ENCODE measurements at regions not wholly inside any gene's neighbourhood (a gene's known extent, or its start where the extent isn't known, plus 50 kb on each side); places are given as distances from the start of the nearest gene placed in this dataset.
"Not testable (repeated sequence)": the region's sequence is repeated elsewhere in the genome, so short reads cannot be mapped to it uniquely, and the experiment has no call there.

DNA sequence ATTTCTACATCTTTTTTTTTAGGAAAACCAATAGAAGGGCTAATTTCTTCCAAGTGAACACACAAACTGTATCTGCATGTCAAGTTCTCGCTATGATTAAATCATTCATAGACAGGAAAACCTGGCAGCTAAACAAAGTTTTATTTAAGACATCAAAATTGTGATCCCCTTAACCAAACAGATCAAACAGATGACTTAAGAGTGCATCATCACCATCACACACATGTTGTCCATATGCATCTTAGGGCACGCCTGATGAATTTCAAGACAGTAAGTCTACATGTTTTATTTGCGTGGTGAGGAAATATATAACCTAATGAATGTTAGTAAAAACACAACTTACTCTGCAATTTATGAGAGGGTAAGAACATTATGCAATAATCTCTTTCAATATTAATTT, 317.0 kb upstream of the ANXA10 start:
- Mint-ChIP-seq H3K27ac (no peak overlapping the region), H3K9me3 (peaks cover 4 to 8% of the 10 kb centered on the region in 2 donors), H3K36me3 (no peaks in the 10 kb centered on the region), H3K27me3 (no peaks in the 10 kb centered on the region), H3K4me1 (no peaks in the 10 kb centered on the region), H3K4me3 (no peak overlapping the region)
- no peak for ATAC-seq (replicated peaks)
- no peak for DNase-seq

- H3K27me3 Mint-ChIP-seq, result no peaks in the 10 kb centered on the region
Observed at GRCh38 chr4:167779280-167779679, 313.1 kb upstream of the ANXA10 start.

GRCh38 chr4:167779864-167780263, 312.5 kb upstream of the ANXA10 start:
- Mint-ChIP-seq H3K27me3 (no peaks in the 10 kb centered on the region), H3K4me3 (no peak overlapping the region), H3K36me3 (no peaks in the 10 kb centered on the region), H3K4me1 (no peaks in the 10 kb centered on the region), H3K27ac (no peak overlapping the region), H3K9me3 (peaks cover 7 to 12% of the 10 kb centered on the region in 2 donors)
- ATAC-seq (replicated peaks), result no peak
- no peak for DNase-seq

More at GRCh38 chr4:167779280-167779679, 313.1 kb upstream of the ANXA10 start:
- no peaks in the 10 kb centered on the region for H3K36me3 Mint-ChIP-seq
- H3K4me1 Mint-ChIP-seq, result no peaks in the 10 kb centered on the region
- H3K9me3 Mint-ChIP-seq, result peaks cover 7 to 12% of the 10 kb centered on the region in 2 donors
- DNase-seq, result no peak
- no peak overlapping the region for H3K27ac Mint-ChIP-seq
- no peak for ATAC-seq (replicated peaks)
- no peak overlapping the region for H3K4me3 Mint-ChIP-seq

DNA sequence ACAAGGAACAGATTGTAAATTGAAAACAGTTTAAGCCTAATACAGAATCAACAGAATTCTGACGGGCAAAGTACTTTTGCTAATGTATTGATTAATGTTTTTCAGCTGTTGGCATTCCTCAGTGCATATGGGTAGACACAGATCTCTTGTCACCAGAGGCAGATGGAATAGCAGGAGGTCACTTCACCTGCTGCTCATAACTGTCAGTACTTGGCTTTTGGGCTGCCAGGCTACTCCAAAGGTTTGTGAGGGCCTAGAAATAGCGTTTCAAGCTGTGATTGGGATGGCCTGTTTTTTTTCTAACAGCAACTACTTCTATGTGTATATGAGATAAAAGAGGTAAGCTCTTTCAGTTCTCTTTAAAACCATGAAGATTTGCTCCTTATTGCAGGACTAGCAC, 307.5 kb upstream of the ANXA10 start:
- Mint-ChIP-seq H3K27ac (no peak overlapping the region), H3K36me3 (no peaks in the 10 kb centered on the region), H3K9me3 (peaks cover 2 to 8% of the 10 kb centered on the region in 2 donors), H3K4me3 (no peak overlapping the region), H3K27me3 (no peaks in the 10 kb centered on the region), H3K4me1 (no peaks in the 10 kb centered on the region)
- ATAC-seq (replicated peaks), result no peak
- DNase-seq, result no peak

DNA sequence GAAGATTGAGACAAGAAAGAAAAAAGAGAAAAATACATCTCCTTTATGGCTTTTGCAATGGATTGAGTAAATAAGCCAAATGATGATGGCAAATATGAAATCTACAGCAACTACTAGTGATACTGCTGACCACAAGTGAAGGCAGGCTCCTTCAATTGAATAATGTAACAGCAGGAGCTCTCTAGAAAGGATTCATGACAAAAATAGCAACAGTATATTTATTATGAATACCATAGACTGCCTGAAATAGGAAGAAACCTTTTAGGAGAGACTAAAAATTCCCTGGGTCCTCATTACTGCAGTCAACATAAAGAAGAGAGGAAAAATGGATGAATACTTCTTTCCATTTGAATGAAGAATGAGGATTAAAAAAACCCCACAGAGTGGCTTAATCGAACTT, 306.8 kb upstream of the ANXA10 start:
- H3K4me1 Mint-ChIP-seq, result no peaks in the 10 kb centered on the region
- no peak overlapping the region for H3K4me3 Mint-ChIP-seq
- no peak overlapping the region for H3K27ac Mint-ChIP-seq
- no peak for DNase-seq
- no peaks in the 10 kb centered on the region for H3K27me3 Mint-ChIP-seq
- no peak for ATAC-seq (replicated peaks)
- no peaks in the 10 kb centered on the region for H3K36me3 Mint-ChIP-seq
- H3K9me3 Mint-ChIP-seq, result peaks cover 2 to 8% of the 10 kb centered on the region in 2 donors

- ATAC-seq (replicated peaks) (no peak), DNase-seq (no peak)
- no peaks in the 10 kb centered on the region for H3K27me3 Mint-ChIP-seq
- no peak overlapping the region for H3K4me3 Mint-ChIP-seq
- no peaks in the 10 kb centered on the region for H3K36me3 Mint-ChIP-seq
- H3K4me1 Mint-ChIP-seq, result no peaks in the 10 kb centered on the region
- H3K9me3 Mint-ChIP-seq, result peaks cover 2 to 3% of the 10 kb centered on the region in 2 donors
- no peak overlapping the region for H3K27ac Mint-ChIP-seq
Observed at GRCh38 chr4:167786504-167786903, 305.8 kb upstream of the ANXA10 start.

DNA sequence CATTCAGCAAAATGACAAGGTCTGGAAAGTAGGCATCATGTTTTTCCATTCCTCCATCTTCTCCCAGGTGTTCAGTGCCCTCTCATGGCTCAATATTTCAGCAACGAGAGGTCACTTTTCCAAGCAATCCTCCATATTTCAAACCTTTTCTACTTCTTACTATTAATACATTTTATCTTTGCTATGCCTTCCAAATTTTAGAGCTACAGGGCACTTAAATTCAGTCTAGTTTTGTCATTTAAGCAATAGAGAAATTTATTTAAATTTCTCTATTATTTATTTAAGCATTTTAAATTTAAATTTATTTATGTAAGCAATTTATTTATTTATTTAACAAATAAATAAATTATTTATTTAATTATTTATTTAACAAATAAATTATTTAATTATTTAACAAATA, 305.1 kb upstream of the ANXA10 start:
- DNase-seq, result no peak
- Mint-ChIP-seq H3K4me1 (no peaks in the 10 kb centered on the region), H3K36me3 (no peaks in the 10 kb centered on the region), H3K27ac (no peak overlapping the region), H3K9me3 (peaks cover 0 to 4% of the 10 kb centered on the region in 2 donors), H3K4me3 (no peak overlapping the region), H3K27me3 (no peaks in the 10 kb centered on the region)
- ATAC-seq (replicated peaks), result no peak

GRCh38 chr4:167802463-167803212, 289.7 kb upstream of the ANXA10 start:
- DNase-seq, result no peak
- no peak overlapping the region for H3K27ac Mint-ChIP-seq
- H3K9me3 Mint-ChIP-seq, result peaks cover 0 to 2% of the 10 kb centered on the region in 2 donors
- no peak overlapping the region for H3K4me3 Mint-ChIP-seq
- H3K27me3 Mint-ChIP-seq, result no peaks in the 10 kb centered on the region
- ATAC-seq (replicated peaks), result no peak
- no peaks in the 10 kb centered on the region for H3K36me3 Mint-ChIP-seq
- H3K4me1 Mint-ChIP-seq, result no peaks in the 10 kb centered on the region

- Mint-ChIP-seq H3K27ac (no peak overlapping the region), H3K4me3 (no peak overlapping the region), H3K4me1 (no peaks in the 10 kb centered on the region), H3K9me3 (peaks cover 10 to 13% of the 10 kb centered on the region in 2 donors), H3K36me3 (no peaks in the 10 kb centered on the region), H3K27me3 (no peaks in the 10 kb centered on the region)
- ATAC-seq (replicated peaks), result no peak
- DNase-seq, result no peak
Observed at GRCh38 chr4:167811958-167812357, 280.4 kb upstream of the ANXA10 start.

DNA sequence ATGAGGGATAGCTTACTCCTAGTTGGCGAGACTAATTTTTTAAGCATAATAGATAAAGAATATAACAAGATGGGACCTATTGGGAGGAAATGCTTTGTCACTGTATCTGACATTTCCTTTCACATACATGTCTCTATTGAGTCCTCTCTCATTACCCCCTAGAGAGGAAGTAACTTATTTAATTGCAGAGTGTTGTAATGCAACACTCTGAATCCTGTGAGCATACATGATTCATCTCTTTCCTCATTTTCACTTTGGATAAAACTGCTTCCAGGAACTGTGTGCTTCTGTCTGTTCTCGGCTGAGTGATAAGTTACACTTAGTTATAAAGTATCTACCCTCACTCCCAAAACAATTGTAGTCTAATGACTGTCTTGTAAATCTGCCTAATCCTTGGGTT, 266.1 kb upstream of the ANXA10 start:
- DNase-seq, result no peak
- H3K27ac Mint-ChIP-seq, result no peak overlapping the region
- no peaks in the 10 kb centered on the region for H3K9me3 Mint-ChIP-seq
- ATAC-seq (replicated peaks), result no peak
- H3K4me3 Mint-ChIP-seq, result no peak overlapping the region
- no peaks in the 10 kb centered on the region for H3K36me3 Mint-ChIP-seq
- H3K4me1 Mint-ChIP-seq, result no peaks in the 10 kb centered on the region
- no peaks in the 10 kb centered on the region for H3K27me3 Mint-ChIP-seq

GRCh38 chr4:167831855-167832254, 260.5 kb upstream of the ANXA10 start:
- no peaks in the 10 kb centered on the region for H3K27me3 Mint-ChIP-seq
- DNase-seq (no peak), ATAC-seq (replicated peaks) (no peak)
- no peaks in the 10 kb centered on the region for H3K36me3 Mint-ChIP-seq
- H3K4me1 Mint-ChIP-seq, result no peaks in the 10 kb centered on the region
- H3K9me3 Mint-ChIP-seq, result no peaks in the 10 kb centered on the region
- no peak overlapping the region for H3K4me3 Mint-ChIP-seq
- H3K27ac Mint-ChIP-seq, result no peak overlapping the region

DNA sequence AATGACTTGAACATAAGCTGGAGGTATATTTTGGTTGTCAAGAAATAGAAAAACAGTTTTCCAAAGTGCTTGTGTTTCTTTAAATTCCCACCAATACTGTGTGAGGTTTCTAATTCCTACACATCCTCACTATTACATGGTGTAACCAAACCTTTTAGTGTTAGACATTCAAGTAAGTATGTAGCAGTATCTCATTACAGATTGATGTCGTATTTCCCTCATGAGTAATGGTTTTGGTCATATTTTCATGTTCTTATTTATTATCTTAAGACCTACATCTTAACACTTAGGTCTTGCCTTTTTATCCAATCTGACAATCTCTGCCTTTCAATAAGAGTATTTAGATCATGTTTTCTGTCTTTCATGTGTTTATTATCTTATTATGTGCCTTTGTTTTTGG, 253.7 kb upstream of the ANXA10 start:
- Mint-ChIP-seq H3K27me3 (no peaks in the 10 kb centered on the region), H3K36me3 (no peaks in the 10 kb centered on the region), H3K4me3 (no peak overlapping the region), H3K9me3 (peaks cover 0 to 1% of the 10 kb centered on the region in 2 donors), H3K4me1 (no peaks in the 10 kb centered on the region), H3K27ac (no peak overlapping the region)
- no peak for ATAC-seq (replicated peaks)
- no peak for DNase-seq

DNA sequence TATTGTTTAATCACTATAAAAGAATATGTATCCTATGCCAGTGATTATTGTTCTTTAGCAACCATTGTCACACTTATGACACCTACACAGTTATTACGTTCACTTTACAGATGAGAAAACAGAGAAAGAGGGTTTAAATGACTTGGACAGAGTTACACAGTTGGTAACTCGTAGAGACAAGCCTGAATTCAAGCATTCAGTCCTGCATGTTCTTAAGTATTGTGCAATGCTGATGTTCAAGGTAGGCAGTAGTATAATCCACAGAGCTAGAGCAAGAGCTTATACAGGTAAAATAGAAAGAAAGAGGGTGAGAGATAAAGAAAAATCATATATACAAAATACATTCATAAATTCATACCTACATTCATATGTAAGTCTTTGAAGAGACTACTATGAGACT, 249.8 kb upstream of the ANXA10 start:
- no peaks in the 10 kb centered on the region for H3K27me3 Mint-ChIP-seq

DNA sequence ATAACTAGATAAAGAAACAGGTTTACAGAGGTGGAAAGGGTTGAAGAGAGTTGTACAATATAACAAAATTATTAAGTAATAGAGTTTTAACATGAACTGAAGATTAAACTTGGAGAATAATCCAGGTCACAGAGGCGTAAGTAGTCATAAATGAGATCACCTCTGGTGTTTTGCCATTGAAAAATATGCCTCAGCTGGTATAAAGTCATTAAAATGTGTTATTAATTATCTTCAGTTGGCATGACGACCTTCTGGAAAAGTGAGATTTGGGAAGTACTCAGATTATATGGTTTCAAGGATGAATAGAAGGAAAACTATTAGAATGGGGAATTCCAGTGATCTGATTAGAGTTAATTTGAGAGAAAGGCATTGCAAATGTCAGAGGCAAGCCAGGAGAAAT, 237.5 kb upstream of the ANXA10 start:
- Mint-ChIP-seq H3K4me1 (no peaks in the 10 kb centered on the region), H3K36me3 (no peaks in the 10 kb centered on the region), H3K27me3 (no peaks in the 10 kb centered on the region), H3K4me3 (no peak overlapping the region), H3K9me3 (no peaks in the 10 kb centered on the region), H3K27ac (no peak overlapping the region)
- DNase-seq, result no peak
- no peak for ATAC-seq (replicated peaks)

More for the DNA sequence above, 249.8 kb upstream of the ANXA10 start:
- ATAC-seq (replicated peaks), result no peak
- peaks cover 0 to 4% of the 10 kb centered on the region in 2 donors for H3K9me3 Mint-ChIP-seq
- no peak for DNase-seq
- no peaks in the 10 kb centered on the region for H3K4me1 Mint-ChIP-seq
- H3K36me3 Mint-ChIP-seq, result no peaks in the 10 kb centered on the region
- H3K27ac Mint-ChIP-seq, result no peak overlapping the region
- no peak overlapping the region for H3K4me3 Mint-ChIP-seq

DNA sequence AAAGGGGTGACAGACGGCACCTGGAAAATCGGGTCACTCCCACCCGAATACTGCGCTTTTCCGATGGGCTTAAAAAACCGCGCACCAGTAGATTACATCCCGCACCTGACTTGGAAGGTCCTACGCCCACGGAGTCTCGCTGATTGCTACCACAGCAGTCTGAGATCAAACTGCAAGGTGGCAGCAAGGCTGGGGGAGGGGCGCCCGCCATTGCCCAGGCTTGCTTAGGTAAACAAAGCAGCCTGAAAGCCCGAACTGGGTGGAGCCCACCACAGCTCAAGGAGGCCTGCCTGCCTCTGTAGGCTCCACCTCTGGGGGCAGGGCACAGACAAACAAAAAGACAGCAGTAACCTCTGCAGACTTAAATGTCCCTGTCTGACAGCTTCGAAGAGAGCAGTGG, 234.2 kb upstream of the ANXA10 start:
- H3K27ac Mint-ChIP-seq; H3K4me3 Mint-ChIP-seq; H3K9me3 Mint-ChIP-seq; H3K4me1 Mint-ChIP-seq; H3K27me3 Mint-ChIP-seq; H3K36me3 Mint-ChIP-seq; ATAC-seq (replicated peaks); DNase-seq: not testable (repeated sequence)

All from stimulated activated naive B cell treated with anti-CD40 and anti-IgM and Interleukin-4, amounts not matched to agents 10 μg/mL and 1 μg/mL and 100 μg/mL, for 72 hours (primary cell).